Parathyroid adenoma (tissue), 2 donors: ENCODE measurements at regions not wholly inside any gene's neighbourhood (a gene's known extent, or its start where the extent isn't known, plus 50 kb on each side); places are given as distances from the start of the nearest gene placed in this dataset.

Source experiments
- H2AFZ ChIP-seq: fragments of 300-600 bp; sonication (generic); one replicate; pipeline ENCODE4 v1.7.0; 2017; ENCODE audit warnings: antibody characterized with exemption, mild to moderate bottlenecking
- H3K27ac ChIP-seq: fragments of 300-600 bp; sonication (generic); one replicate; pipeline ENCODE4 v1.7.0; 2017
- H3K27me3 ChIP-seq: fragments of 300-600 bp; sonication (generic); one replicate; pipeline ENCODE4 v1.7.0; 2017; ENCODE audit warnings: low read length; ENCODE audit not compliant: control insufficient read depth, insufficient read depth
- H3K36me3 ChIP-seq: fragments of 300-600 bp; sonication (generic); one replicate; pipeline ENCODE4 v1.7.0; 2017; ENCODE audit warnings: low read length; ENCODE audit not compliant: control insufficient read depth, insufficient read depth
- H3K4me1 ChIP-seq: fragments of 300-600 bp; sonication (generic); one replicate; pipeline ENCODE4 v1.7.0; 2017; ENCODE audit warnings: control low read depth
- H3K4me2 ChIP-seq: fragments of 300-600 bp; sonication (generic); one replicate; pipeline ENCODE4 v1.7.0; 2017; ENCODE audit warnings: low read length
- H3K4me3 ChIP-seq: fragments of 300-600 bp; sonication (generic); one replicate; pipeline ENCODE4 v1.7.0; 2017; ENCODE audit warnings: low read depth, low read length
- H3K79me2 ChIP-seq: fragments of 300-600 bp; sonication (generic); one replicate; pipeline ENCODE4 v1.7.0; 2017; ENCODE audit warnings: control low read depth
- H3K9ac ChIP-seq: fragments of 300-600 bp; sonication (generic); one replicate; pipeline ENCODE4 v1.7.0; 2017; ENCODE audit warnings: mild to moderate bottlenecking
- H3K9me3 ChIP-seq: fragments of 300-600 bp; sonication (generic); one replicate; pipeline ENCODE4 v1.7.0; 2017; ENCODE audit warnings: low read length; ENCODE audit not compliant: control insufficient read depth
- TF ChIP-seq, protein P1 (sequence below): fragments of 300-600 bp; sonication (generic); IDR thresholded peaks from one replicate; pipeline ENCODE4 v1.7.0; 2017; ENCODE audit warnings: antibody characterized with exemption, mild to moderate bottlenecking
- donor health status: primary hyperparathyroidism.

GRCh38 chr1:200281201-200281835, 128.5 kb downstream of the ZNF281 start:
- Histone ChIP-seq H3K9ac (no peak overlapping the region), H3K9me3 (no peaks in the 10 kb centered on the region), H3K27me3 (no peaks in the 10 kb centered on the region), H3K4me3 (no peak overlapping the region), H3K36me3 (no peaks in the 10 kb centered on the region), H3K4me2 (no peak overlapping the region), H3K79me2 (no peaks in the 10 kb centered on the region), H3K4me1 (no peaks in the 10 kb centered on the region), H2AFZ (no peak overlapping the region), H3K27ac (no peak overlapping the region)
- TF ChIP-seq, protein P1, sequence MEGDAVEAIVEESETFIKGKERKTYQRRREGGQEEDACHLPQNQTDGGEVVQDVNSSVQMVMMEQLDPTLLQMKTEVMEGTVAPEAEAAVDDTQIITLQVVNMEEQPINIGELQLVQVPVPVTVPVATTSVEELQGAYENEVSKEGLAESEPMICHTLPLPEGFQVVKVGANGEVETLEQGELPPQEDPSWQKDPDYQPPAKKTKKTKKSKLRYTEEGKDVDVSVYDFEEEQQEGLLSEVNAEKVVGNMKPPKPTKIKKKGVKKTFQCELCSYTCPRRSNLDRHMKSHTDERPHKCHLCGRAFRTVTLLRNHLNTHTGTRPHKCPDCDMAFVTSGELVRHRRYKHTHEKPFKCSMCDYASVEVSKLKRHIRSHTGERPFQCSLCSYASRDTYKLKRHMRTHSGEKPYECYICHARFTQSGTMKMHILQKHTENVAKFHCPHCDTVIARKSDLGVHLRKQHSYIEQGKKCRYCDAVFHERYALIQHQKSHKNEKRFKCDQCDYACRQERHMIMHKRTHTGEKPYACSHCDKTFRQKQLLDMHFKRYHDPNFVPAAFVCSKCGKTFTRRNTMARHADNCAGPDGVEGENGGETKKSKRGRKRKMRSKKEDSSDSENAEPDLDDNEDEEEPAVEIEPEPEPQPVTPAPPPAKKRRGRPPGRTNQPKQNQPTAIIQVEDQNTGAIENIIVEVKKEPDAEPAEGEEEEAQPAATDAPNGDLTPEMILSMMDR, result no peak

- no peaks in the 10 kb centered on the region for H3K36me3 ChIP-seq
- H3K27me3 ChIP-seq, result no peaks in the 10 kb centered on the region
- H3K4me3 ChIP-seq, result no peak overlapping the region
- TF ChIP-seq, protein P1, result peak; percentile 39
- H3K27ac ChIP-seq, result no peak overlapping the region
- no peaks in the 10 kb centered on the region for H3K9me3 ChIP-seq
- no peak overlapping the region for H2AFZ ChIP-seq
- no peak overlapping the region for H3K9ac ChIP-seq
- H3K4me1 ChIP-seq, result no peaks in the 10 kb centered on the region
- H3K4me2 ChIP-seq, result no peak overlapping the region
- H3K79me2 ChIP-seq, result no peaks in the 10 kb centered on the region
Observed at GRCh38 chr1:200279810-200280411, 129.9 kb downstream of the ZNF281 start.

- Histone ChIP-seq H3K9ac (no peak overlapping the region), H3K9me3 (no peaks in the 10 kb centered on the region), H3K27me3 (no peaks in the 10 kb centered on the region), H3K4me2 (no peak overlapping the region), H2AFZ (no peak overlapping the region), H3K27ac (no peak overlapping the region), H3K79me2 (no peaks in the 10 kb centered on the region), H3K4me3 (no peak overlapping the region), H3K4me1 (no peaks in the 10 kb centered on the region), H3K36me3 (no peaks in the 10 kb centered on the region)
- TF ChIP-seq, protein P1, result no peak
Observed at GRCh38 chr1:200275816-200276453, 133.9 kb downstream of the ZNF281 start.

GRCh38 chr1:200275415-200275814, 134.4 kb downstream of the ZNF281 start:
- no peaks in the 10 kb centered on the region for H3K4me1 ChIP-seq
- H3K4me2 ChIP-seq, result no peak overlapping the region
- H3K79me2 ChIP-seq, result no peaks in the 10 kb centered on the region
- no peaks in the 10 kb centered on the region for H3K9me3 ChIP-seq
- TF ChIP-seq, protein P1, result no peak
- no peaks in the 10 kb centered on the region for H3K36me3 ChIP-seq
- no peak overlapping the region for H3K27ac ChIP-seq
- no peaks in the 10 kb centered on the region for H3K27me3 ChIP-seq
- no peak overlapping the region for H2AFZ ChIP-seq
- H3K9ac ChIP-seq, result no peak overlapping the region
- H3K4me3 ChIP-seq, result no peak overlapping the region
